ENCODE measurements at regions not wholly inside any gene's neighbourhood (a gene's known extent, or its start where the extent isn't known, plus 50 kb on each side); places are given as distances from the start of the nearest gene placed in this dataset.

DNA sequence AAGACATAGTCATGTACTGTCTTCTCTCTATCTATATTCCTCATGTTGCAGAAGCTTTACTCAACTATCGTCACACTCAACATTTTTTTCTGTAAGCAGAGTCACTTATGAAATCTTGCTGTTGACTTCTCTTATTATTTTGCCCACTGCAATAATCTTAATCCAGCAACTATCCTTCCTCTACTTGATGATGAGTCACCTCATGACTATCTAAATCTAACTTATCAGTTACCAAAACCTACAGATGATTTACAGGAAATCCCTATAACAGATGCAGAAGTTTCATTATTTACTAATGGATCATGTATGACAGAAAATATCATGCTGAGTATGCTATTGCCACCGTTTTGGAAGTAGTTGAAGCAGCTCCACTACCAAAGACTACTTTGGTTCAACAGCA, 378.9 kb downstream of the DUSP10 start:
- DNase-seq (ENCODE audit: low spot score): no peak

DNA sequence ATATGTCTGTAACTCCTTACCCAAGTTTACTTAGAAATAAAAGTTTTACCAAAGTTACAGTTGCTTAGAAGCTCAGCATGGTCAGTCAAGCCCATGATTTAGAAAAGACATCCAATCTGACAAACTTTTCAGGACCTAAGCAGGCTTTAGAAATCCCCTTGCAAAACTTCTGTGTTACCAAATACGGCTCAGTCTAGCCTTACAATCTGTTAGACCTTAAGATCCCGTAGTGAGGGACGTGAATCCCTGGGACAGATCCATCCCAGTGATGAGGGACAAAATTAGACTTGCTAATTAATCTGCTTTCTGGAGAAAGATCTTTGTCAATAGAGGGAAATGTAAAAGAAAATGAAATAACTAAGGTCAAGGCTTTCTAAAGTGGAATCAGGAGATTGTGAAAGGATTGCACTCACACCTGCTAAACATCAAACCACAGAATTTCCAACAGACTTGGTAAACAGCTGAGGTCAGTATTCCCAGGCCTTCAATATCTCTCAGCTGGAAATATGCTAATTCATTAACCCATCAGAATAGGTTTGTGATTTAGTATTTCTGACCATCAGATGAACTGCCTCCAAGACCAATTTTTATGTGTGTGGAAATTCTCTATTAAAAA, 375.3 kb downstream of the DUSP10 start:
- no peak for DNase-seq (ENCODE audit: low spot score)

DNA sequence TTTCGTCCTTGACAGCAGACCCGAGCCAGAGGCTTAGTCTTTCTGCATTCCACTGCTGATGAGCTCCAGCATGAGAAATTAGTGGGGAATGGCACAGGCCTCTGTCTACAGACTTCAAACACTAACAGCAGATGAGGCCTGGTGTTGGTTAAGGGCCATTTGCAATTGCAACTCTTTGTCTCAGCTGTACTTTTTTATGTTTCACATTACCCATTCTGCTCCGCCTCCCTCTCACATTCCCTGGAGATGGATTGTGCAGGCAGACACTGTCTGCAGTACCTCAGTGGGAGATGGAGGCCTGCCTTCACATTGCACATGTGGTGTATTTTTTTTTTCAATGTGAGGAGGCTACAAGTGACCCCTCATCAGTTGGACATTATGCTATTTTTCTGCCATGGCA, 370.2 kb downstream of the DUSP10 start:
- no peak for DNase-seq (ENCODE audit: low spot score)

DNA sequence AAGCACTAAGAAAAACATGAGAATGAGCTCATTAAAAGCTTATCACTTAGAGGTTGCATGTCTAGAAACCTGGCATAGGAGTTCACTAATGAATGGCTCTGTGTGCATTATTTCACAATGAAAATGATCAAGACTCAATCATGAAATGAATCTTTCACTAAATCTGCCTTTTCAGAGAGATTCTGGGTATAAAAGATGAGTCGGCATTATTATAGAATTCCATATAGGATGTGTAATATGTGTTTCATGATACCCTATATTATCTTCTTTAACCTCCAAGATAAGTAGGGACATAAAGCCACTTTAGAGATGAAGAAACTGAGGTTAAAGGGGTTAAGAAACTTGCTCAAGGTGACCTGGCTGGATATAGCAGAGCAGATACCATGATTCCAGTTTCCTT, 368.1 kb downstream of the DUSP10 start:
- no peak for DNase-seq (ENCODE audit: low spot score)

DNA sequence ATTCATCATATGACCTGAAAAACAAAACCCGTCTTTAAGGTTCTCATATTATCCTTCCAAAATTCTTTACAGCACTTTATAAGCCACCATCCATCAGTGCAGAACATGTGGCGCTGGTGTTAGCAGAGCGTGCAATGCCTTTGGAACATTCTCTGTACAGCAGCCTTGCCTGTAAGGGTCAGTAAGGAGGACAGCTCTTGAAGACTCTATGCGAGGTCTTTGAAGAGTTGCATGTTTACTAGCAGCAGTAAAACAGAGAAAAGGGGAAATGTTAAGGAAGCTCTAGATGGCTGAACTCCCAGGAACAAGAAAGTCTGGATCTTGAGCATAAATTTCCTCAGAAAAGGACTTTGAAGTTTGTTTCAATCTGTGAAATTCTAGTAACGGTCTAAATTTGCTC, 365.6 kb downstream of the DUSP10 start:
- no peak for DNase-seq (ENCODE audit: low spot score)

DNA sequence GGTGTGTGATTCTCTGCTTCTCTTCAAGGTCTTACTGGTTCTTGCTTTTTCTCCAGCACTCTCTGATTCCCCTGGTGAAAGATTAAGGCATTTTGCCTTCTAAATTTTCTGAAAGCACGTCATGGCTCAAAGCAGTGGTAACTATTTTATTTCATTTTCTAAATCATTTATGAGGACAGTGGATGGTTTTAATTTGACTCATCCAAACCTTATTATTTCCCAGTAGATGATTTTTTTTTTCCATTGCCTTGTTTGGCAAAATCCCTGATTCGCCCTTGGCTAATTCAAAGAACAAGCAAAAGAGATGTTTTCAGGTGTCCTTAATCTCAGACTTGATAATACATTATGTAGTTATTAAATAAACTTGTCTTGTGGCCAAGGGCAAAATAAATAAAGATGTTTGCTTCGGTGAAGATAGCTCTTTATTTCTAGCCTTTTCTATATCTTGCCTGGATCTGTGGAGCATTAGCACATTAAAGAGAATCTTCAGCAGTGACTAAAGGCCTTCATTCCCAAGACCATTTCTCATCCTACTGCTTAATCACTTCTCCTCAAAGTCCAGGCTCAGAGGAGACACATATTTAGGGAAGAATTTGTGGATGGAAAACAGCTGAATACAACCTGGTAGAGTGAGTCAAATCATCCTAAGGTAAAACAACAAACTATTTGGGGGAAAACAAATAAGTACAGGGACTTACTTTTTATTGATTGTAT, 359.8 kb downstream of the DUSP10 start:
- no peak for DNase-seq (ENCODE audit: low spot score)

DNA sequence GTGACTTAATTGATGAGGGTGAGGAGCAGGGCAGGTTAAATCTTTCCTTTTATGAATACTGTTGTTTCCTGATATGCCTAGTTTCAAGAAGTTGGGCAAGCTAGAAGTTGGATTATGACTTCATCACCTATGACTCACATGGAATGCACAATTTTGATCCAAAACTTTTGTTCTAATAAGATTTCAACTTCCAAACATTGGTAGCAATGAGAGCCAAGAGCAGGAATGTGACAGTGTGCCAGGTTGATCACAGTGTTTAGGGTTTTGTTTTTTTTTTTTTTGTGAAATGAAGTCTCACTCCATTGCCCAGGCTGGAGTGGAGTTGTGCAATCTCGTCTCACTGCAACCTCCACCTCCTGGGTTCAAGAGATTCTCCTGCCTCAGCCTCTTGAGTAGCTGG, 349.4 kb downstream of the DUSP10 start:
- DNase-seq (ENCODE audit: low spot score): no peak

DNA sequence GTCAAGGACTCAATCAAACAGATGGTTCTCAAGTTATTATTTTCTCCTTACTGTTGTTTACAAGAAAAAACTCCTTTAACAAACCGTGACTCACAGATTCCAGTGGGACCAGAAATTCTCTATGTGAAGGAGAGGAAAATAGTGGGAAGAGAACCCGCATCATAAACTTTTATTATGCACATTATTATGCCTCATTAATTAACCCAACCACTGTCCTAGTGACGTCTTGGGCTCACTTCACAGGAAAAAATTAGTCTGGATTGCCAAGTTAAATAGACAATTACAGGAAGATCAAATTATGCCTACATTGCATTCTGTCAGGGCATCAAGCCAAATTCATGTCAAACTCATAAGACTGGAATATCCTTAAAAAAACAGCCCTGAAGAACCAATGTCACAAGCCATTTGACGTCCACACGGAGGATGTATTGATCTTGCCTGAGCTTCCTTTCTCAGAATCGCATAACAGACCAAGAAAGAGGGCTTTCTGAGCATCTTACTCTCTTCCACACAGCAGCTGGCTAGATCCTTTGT, 347.8 kb downstream of the DUSP10 start:
- DNase-seq (ENCODE audit: low spot score): no peak

DNA sequence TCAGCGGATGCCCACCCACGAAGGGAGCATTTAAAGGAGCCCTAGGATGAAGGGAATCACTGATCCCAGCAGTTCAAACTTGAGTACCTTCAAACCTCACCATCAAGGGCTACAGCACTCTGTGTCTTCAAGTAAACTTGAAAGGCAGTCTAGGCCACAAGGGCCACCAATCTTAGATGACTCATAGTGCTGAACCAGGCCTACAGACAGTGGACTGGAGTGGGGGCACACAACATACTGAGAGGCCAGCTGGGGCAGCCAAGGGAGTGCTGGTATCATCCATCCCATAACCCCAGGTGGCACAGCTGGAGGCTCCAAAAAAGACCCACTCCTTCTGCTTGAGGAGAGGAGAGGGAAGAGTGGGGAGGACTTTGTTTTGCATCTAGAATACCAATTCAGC, 345.4 kb downstream of the DUSP10 start:
- no peak for DNase-seq (ENCODE audit: low spot score)

DNA sequence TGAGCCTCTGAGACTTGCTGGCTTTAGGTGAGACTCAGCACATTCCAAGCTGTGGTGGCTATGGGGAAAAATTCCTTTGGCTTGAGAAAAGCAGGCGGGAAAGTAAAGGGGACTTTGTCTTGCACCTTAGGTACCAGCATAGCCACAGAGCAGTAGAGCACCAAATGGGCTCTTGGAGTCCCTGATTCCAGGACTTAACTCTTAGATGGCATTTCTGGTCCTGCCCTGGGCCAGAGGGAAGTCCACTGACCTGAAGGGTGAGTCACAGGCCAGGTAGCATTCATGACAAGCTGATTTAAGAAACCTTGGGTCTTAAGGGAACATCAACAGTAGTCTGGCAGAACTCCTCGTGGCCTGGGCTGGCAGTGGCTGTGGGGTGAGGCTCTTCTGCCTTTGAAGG, 344.7 kb downstream of the DUSP10 start:
- DNase-seq (ENCODE audit: low spot score): no peak

DNA sequence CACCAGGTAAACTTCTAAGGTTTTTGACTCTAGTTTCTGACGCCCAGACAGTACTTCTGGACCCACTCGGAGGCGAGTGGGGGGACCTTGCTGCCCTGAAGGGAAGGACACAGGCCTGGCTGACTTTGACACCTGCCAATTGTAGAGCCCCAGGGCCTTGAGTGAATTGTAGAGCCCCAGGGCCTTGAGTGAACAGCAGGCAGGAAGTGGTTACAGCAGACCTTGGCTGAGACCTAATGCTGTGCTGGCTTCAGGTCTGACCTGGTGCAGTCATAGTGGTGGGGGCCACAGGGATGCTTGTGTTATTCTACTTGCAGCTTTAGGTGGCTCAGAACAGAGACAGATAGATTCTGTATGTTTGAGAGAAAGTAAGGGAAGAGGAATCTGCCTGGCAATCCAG, 344.3 kb downstream of the DUSP10 start:
- DNase-seq (ENCODE audit: low spot score): no peak

DNA sequence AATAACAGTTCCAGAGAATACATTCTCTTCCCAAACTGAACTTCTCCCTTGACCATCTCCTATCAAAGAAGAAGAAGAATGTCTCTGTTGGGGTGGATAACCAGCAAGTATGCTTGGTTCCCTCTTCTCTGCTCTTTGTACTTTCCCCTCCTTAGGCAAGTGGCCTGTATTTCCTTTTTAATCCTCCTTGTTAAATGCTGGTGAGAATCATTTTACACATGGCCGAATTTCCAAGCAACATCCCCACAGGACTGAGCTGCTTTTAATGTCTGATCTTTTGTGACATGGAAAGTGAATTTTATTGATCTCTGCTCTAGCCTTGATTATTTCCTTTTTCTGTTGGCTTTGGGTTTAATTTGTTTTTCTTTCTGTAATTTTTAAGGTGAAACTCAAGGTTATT, 336.7 kb downstream of the DUSP10 start:
- no peak for DNase-seq (ENCODE audit: low spot score)

DNA sequence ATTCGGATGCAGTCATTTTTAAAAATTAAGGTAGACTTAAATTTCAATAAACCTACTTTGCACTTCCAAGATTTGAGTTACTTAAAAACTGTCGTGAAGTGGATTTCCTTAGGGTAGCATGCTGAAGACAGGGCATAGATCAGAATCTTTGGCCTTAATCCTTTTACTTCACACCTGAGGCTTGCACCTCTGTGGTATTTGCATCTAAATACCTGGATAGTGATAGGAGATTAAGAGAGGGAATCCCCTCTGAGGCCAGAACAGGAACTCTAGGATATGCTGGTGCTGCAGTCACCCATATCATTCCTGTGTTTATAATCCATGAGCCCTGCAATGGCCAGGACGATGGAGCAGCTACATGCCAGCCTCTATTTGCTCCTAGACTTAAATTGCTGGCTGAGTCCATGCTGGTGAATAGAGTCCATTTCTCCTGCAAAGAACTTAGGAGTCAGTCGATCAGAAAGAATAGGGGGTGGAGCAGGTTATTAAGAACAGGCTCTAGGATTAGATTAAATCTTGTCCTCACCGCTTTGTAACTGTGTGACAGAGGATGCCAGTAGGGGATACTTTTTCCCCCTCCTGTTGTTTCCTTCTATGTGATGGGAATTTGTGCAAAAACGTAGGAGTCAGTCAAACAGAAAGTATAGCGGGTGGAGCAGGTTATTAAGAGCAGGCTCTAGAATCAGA, 333.6 kb downstream of the DUSP10 start:
- no peak for DNase-seq (ENCODE audit: low spot score)

DNA sequence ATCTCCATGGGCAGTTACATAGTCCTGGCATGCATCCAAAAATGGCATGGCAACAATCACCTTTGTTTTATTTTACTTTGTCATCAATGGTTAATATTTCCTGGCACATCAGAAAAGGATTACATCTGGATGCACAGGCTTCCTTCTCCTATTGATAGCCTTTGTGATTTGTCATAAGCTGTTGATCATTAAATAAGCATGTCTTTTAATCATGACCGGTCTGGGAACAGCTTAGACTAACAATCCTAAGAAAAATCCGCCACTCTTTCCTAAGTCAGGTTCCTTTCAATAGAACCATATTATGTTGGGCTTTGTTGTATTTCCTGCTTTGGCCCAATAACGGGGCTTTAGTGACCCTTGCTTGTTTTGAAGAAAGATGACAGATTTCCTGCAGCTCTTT, 330.6 kb downstream of the DUSP10 start:
- DNase-seq (ENCODE audit: low spot score): no peak

DNA sequence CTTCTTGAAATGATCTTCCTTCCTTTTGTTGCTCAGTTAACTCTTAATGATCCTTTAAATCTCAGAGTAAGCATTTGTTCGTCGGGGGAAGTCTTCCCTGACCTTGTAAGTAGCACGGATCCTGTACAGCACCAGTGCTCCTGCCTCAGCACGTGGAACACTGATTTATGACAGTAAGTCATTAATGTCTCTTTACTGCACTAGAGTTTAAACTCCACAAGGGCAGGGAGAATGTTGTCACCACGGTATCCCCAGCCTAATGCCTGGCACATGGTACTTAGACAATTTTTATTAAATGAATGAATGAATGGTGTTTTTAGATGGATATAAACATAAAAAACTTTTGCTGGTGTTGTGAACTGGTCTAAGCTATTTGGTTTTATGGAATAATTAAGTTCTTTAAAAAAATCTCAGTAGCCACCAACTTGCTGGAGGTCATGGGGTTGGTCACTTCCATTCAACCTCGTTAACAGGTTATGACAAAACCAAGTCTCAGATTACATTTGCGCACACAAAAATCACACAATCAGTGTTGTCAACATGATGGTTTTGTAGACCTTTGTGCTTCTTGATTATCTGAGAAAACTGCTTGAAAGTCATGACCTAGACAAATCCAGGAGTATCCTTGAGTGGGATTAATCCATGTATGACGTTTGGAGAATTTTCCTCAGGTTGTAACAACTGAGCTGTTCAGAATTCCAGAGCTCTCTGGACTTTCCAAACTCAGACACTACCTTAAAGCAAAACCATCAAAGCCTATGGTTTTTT, 326.9 kb downstream of the DUSP10 start:
- DNase-seq (ENCODE audit: low spot score): no peak

DNA sequence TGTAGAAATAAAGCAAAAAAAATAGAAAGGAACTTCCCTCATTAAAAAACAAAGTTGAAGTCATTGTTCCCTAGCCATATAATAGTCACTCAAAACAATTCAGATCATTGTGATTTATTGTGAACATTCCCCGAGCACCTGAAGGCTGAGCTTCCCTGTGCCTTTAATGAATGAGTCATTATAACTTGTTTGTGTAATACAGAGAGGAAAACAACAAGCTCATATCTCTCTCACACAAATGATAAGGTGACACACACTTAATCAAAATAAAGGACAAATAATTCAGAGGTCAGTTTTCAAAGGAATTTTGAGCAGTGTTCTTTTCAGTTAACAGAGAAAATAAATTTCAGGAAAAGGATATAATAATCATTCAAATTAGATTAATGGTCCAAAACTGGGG, 326.2 kb downstream of the DUSP10 start:
- no peak for DNase-seq (ENCODE audit: low spot score)

DNA sequence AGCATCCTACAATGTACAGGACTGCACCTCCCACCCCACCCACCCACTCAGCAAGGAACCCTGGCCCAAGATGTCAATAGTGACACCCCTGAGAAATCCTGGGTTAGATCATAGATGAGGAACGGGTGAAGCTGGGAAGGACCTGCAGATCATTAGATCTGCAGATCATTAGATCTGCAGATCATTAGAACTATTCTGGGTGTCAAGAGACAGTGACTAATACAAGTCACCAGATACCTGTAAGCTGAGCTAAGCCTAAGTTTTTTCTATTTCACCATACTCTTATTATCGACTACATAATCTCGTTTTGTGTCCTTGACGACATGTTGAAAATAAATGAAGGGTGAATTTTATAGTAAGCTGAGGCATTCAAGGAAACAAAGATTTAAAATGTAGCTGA, 325.7 kb downstream of the DUSP10 start:
- no peak for DNase-seq (ENCODE audit: low spot score)

DNA sequence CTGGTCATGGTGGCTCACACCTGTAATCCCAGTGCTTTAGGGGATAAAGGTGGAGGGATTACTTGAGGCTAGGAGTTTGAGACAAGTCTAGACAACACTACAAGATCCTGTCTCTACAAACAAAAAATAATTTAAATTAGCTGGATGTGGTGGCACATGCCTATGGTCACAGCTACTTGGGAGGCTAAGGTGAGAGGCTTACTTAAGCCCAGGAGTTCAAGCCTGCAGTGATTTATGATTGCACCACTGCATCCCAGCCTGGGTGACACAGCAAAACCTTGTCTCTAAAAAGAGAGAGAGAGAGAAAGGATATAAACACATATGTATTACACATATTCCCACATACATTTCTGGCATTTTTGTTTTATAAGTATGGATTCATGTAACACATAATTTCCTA, 325.2 kb downstream of the DUSP10 start:
- DNase-seq (ENCODE audit: low spot score): no peak

DNA sequence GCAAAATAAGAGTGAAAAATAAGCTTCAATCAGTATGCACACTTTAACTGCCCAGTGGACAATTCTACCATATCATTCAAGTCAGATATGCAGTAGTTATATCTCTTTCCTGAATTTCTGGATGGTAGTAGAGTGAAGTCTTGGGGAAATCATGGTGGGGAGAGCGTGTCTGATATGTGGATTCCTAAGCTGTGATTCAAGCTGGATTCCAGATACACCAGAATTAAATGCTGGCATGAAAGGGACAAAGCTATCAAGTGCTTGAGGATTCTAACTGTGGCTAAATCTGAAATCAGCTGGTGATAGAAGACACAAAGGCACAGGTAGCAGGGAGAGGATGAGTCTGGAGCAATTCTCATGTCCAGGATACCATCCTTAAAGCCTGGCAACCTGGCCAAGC, 323.5 kb downstream of the DUSP10 start:
- no peak for DNase-seq (ENCODE audit: low spot score)

DNA sequence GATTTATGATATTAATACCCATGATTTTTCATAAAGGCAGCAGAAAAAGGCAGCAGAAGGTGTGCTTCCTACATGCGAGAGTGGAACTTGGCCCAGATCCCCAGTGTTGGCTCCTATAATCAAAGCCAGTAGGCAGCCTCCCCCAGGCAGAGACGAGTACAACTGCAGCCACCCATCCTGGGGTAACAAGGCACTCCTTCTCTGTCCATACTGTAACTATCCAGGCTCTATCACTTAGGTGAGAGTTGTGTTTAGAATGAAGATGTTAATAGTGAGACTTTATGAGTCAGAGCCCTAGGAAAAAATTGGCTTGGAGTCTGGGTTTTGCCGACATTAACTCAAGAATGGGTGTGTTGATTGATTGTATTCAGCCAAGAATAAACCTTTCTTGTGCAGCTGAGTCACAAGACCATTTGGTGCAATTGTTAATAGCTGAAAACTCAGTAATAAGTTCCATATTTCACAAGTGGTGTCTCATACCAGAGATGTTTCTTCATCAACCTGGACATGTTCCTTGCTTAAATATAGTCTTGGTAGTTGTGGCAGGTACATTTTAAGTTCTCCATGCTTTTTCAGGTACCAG, 322.3 kb downstream of the DUSP10 start:
- DNase-seq (ENCODE audit: low spot score): no peak

DNA sequence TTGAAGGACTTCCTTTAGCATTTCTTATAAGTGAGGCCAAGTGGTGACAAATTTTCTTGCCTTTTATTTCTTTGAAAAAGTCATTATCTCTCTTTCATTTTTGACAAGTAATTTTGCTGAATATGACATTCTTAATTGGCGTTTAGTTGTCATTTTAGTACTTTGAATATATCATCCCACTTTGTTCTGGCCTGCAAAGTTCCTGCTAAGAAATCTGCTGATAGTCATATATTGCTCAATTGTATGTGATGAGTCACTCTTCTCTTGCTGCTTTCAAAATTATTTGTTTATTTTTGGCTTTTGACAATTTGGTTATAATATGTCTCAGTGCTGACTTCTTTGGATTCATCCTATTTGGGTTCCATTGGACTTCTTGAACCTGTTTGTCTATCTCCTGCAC, 312.6 kb downstream of the DUSP10 start:
- DNase-seq (ENCODE audit: low spot score): peak; percentile 5

All from RKO (cell line).